GM12878 (cell line): ENCODE measurements at regions not wholly inside any gene's neighbourhood (a gene's known extent, or its start where the extent isn't known, plus 50 kb on each side); places are given as distances from the start of the nearest gene placed in this dataset.
"Not testable (repeated sequence)": the region's sequence is repeated elsewhere in the genome, so short reads cannot be mapped to it uniquely, and the experiment has no call there.

Source experiments
- ATAC-seq: fragments of 200-7000 bp; cut with Tn5 transposase; 3 replicates; pipeline ENCODE4 v1.9.1; 2020; ENCODE audit warnings: mild to moderate bottlenecking, moderate library complexity
- BruUV-seq: library from RNA; stranded (reverse); fragments of 400-500 nt; replicated peaks from 2 replicates; lab custom pipeline; 2021; lab: Mats Ljungman, UMichigan
- CTCF ChIA-PET: fragments of 300-600 bp; sonication (Branson Sonifier 250); formaldehyde crosslinking; extraction: SDS; loops from one replicate; lab custom pipeline; 2021; ENCODE audit warnings: inconsistent platforms; lab: Yijun Ruan, JAX
- POLR2A ChIA-PET: fragments of 350-600 bp; formaldehyde crosslinking; extraction: SDS; loops from one replicate; lab custom pipeline; 2021; ENCODE audit warnings: inconsistent platforms; lab: Charles Lee
- RAD21 ChIA-PET: fragments of 300-600 bp; sonication (Branson Sonifier 250); formaldehyde crosslinking; loops from one replicate; lab custom pipeline; 2023; ENCODE audit warnings: antibody characterized with exemption; ENCODE audit not compliant: unreplicated experiment; lab: Charles Lee
- SMC1A ChIA-PET: fragments of 300-600 bp; sonication (Branson Sonifier 250); formaldehyde crosslinking; loops from one replicate; lab custom pipeline; 2023; ENCODE audit not compliant: unreplicated experiment, uncharacterized antibody; lab: Charles Lee
- DNase-seq: peaks from one replicate; pipeline ENCODE4 v3.0.0-alpha.2; 2011; ENCODE audit warnings: low read depth, low spot score
- FAIRE-seq: peaks from 3 replicates; lab custom pipeline; 2011; peaks lifted over from hg19 to GRCh38; lab: Jason Lieb, UNC
- H2AFZ ChIP-seq: 2 replicates; pipeline ENCODE4 v1.6.0; 2011; ENCODE audit warnings: low read depth, low read length, control low read depth; ENCODE audit not compliant: control insufficient read depth
- H3K27ac ChIP-seq: 2 replicates; pipeline ENCODE4 v1.5.1; 2011; ENCODE audit warnings: control low read depth; ENCODE audit not compliant: control insufficient read depth, insufficient read depth
- H3K27me3 ChIP-seq, 2 experiments: replicated peaks in 1 of 2; 2 replicates each; pipeline versions ENCODE4 v1.6.0 to v1.6.1; 2011; ENCODE audit warnings: low read length in 1 of 2; ENCODE audit not compliant: control insufficient read depth in 2 of 2, insufficient read depth in 2 of 2
- H3K36me3 ChIP-seq, 2 experiments: 2 replicates each; pipeline ENCODE4 v1.5.1; 2011; ENCODE audit warnings: low read length in 1 of 2; ENCODE audit not compliant: control insufficient read depth in 2 of 2, insufficient read depth in 2 of 2
- H3K4me1 ChIP-seq: 2 replicates; pipeline ENCODE4 v1.6.1; 2011; ENCODE audit warnings: mild to moderate bottlenecking, low read length, moderate library complexity, mixed read lengths; ENCODE audit not compliant: control insufficient read depth, insufficient read depth
- H3K4me2 ChIP-seq: 2 replicates; pipeline ENCODE4 v1.6.0; 2011; ENCODE audit warnings: control low read depth; ENCODE audit not compliant: control insufficient read depth, insufficient read depth
- H3K4me3 ChIP-seq: fragments of 200-600 bp; sonication (generic); 2 replicates; pipeline ENCODE4 v1.5.1; 2016
- H3K79me2 ChIP-seq: 2 replicates; pipeline ENCODE4 v1.6.0; 2011; ENCODE audit warnings: low read length; ENCODE audit not compliant: control insufficient read depth, insufficient read depth
- H3K9ac ChIP-seq: 2 replicates; pipeline ENCODE4 v1.8.0; 2011; ENCODE audit warnings: low read length, control low read depth, mixed read lengths; ENCODE audit not compliant: control insufficient read depth, insufficient read depth
- H3K9me3 ChIP-seq: replicated peaks from 3 replicates; pipeline ENCODE4 v1.5.1; 2011; ENCODE audit warnings: mild to moderate bottlenecking, low read length; ENCODE audit not compliant: control insufficient read depth, insufficient read depth
- H4K20me1 ChIP-seq: 2 replicates; pipeline ENCODE4 v1.6.0; 2011; ENCODE audit not compliant: control insufficient read depth, insufficient read depth
- CREB1 ChIP-seq: IDR thresholded peaks from 2 replicates; pipeline ENCODE4 v1.6.1; 2012; ENCODE audit warnings: low read depth, mild to moderate bottlenecking, inconsistent platforms
- MYC ChIP-seq: IDR thresholded peaks from 2 replicates; pipeline ENCODE4 v1.6.1; 2011; ENCODE audit warnings: mild to moderate bottlenecking, low read length, moderate library complexity, inconsistent platforms; ENCODE audit not compliant: insufficient read depth, insufficient replicate concordance, insufficient read length, severe bottlenecking
- PAX5 ChIP-seq: IDR thresholded peaks from 2 replicates; pipeline ENCODE4 v1.6.1; 2011; ENCODE audit warnings: low read depth, low read length, borderline replicate concordance
- TARDBP ChIP-seq: IDR thresholded peaks from 2 replicates; pipeline ENCODE4 v1.6.1; 2016; ENCODE audit warnings: borderline replicate concordance
- YBX1 ChIP-seq: fragments of 450-650 bp; IDR thresholded peaks from 2 replicates; pipeline ENCODE4 v1.6.1; 2016; ENCODE audit warnings: antibody characterized with exemption
- ZNF384 ChIP-seq: IDR thresholded peaks from 2 replicates; pipeline ENCODE4 v1.6.1; 2012; ENCODE audit warnings: low read depth, mild to moderate bottlenecking, low read length, improper control_type of control experiment, borderline replicate concordance
- WGBS: methylation state at CpG from one replicate; pipeline ENCODE4 v1.1.6; 2016; ENCODE audit warnings: low lambda C conversion rate; ENCODE audit not compliant: insufficient replicate concordance, insufficient coverage; ENCODE audit errors: missing lambda C conversion rate; 5-methylcytosine and 5-hydroxymethylcytosine counted together
- in situ Hi-C: fragments of 300-500 bp; cut with MboI; formaldehyde crosslinking; loops from 9 replicates; pipeline ENCODE4 v1.14.3; 2018; ENCODE audit warnings: mixed read lengths
- intact Hi-C: fragments of 100-400 bp; cut with micrococcal nuclease; formaldehyde crosslinking; loops from one replicate; pipeline ENCODE4 v1.14.2; 2022; ENCODE audit not compliant: unreplicated experiment
- TF ChIP-seq, protein P1 (sequence below): fragments of 450-650 bp; formaldehyde crosslinking; IDR thresholded peaks from 2 replicates; pipeline ENCODE4 v1.4.0; 2022; ENCODE audit warnings: mild to moderate bottlenecking, moderate library complexity
- TF ChIP-seq, protein P2 (sequence below): fragments of 450-650 bp; IDR thresholded peaks from 2 replicates; pipeline ENCODE4 v1.6.1; 2016; ENCODE audit warnings: mild to moderate bottlenecking, moderate library complexity, borderline replicate concordance

DNA sequence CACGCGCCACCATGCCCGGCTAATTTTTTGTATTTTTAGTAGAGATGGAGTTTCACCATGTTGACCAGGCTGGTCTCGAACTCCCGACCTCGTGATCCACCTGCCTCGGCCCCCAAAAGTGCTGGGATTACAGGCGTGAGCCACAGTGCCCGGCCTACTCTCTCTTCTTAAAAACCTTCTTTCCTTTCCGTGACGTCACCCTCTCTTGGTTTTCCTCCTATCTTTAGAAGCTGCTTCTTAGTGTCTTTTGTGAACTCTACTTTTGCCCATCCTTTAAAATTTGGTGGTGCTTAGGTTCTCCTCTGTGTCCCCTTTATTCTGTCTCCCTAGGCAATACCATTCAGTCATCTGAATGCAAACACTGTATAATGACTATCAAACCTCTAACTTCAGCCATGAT, 311.2 kb upstream of the KITLG start:
- H3K4me3 ChIP-seq, RAD21 ChIA-PET, H2AFZ ChIP-seq, H3K79me2 ChIP-seq, H3K4me1 ChIP-seq, POLR2A ChIA-PET, H3K4me2 ChIP-seq, H3K27ac ChIP-seq, ATAC-seq, in situ Hi-C loops, CTCF ChIA-PET, H3K36me3 ChIP-seq, intact Hi-C loops, H3K27me3 ChIP-seq, FAIRE-seq, DNase-seq, H3K9ac ChIP-seq, BruUV-seq, H4K20me1 ChIP-seq, H3K9me3 ChIP-seq: not testable (repeated sequence)
- WGBS, result 73% methylated on average over 11 of the region's 11 CpGs
- SMC1A ChIA-PET, result interaction anchor here (0.7 to 1.5 kb wide), 2 partner anchors 27 to 527 kb away, joined by 3 to 4 read pairs; no protein-coding TSS in a partner anchor

DNA sequence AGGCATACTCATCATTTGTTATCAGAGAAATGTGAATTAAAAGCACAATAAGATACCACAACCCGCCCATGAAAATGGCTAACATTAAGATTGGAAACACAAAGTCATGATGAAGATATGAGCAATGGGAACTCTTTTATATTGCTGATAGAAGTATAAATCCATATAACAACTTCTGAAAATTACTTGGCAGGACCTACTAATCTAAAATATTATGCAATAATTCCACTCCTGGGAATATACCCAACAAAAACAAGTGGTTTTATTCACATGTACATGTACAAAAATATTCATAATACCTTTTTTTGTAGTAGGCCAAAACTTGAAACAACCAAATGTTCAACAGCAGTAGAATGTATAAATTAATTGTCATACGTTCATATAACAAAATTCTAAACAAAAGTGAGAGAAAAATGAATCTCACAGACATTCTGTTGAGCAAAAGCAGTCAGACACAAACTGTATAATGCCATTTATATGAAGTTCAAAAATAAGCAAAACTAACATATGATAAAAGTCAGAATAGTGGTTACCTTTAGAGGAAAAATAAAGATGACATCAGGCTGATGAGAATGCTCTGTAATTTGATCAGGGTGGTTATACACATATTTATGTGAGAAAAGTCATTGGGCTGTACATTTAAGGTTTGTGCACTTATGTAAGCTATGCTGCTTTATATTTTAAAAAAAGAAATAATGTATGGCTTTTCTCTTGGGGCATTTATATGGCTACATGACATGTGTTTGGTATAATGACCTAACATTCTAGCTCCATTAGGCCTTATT, 309.2 kb upstream of the KITLG start:
- Histone ChIP-seq H3K27me3 (no peaks in the 10 kb centered on the region), H3K79me2 (no peaks in the 10 kb centered on the region), H3K9me3 (no peaks in the 10 kb centered on the region), H3K4me2 (no peak overlapping the region), H3K9ac (no peak overlapping the region), H3K36me3 (no peaks in the 10 kb centered on the region), H4K20me1 (no peaks in the 10 kb centered on the region), H2AFZ (no peak overlapping the region), H3K27ac (no peak overlapping the region), H3K4me3 (no peak overlapping the region), H3K4me1 (no peaks in the 10 kb centered on the region)
- CTCF ChIA-PET, result no interaction called here
- POLR2A ChIA-PET, result no interaction called here
- intact Hi-C loops, result loop anchor here (2.0 kb wide), 1 partner anchor 19 kb away; no protein-coding TSS in a partner anchor
- DNase-seq (no peak), ATAC-seq (no peak), FAIRE-seq (no peak)
- in situ Hi-C loops, result no loop called here
- BruUV-seq, result no TSS peak
- 20% methylated on average over 2 of the region's 2 CpGs for WGBS
- RAD21 ChIA-PET, result no interaction called here
- SMC1A ChIA-PET, result interaction anchor here (1.3 to 1.5 kb wide), 3 partner anchors 14 to 25 kb away, joined by 3 to 4 read pairs (median 4); no protein-coding TSS in a partner anchor
- TF ChIP-seq, protein P1, sequence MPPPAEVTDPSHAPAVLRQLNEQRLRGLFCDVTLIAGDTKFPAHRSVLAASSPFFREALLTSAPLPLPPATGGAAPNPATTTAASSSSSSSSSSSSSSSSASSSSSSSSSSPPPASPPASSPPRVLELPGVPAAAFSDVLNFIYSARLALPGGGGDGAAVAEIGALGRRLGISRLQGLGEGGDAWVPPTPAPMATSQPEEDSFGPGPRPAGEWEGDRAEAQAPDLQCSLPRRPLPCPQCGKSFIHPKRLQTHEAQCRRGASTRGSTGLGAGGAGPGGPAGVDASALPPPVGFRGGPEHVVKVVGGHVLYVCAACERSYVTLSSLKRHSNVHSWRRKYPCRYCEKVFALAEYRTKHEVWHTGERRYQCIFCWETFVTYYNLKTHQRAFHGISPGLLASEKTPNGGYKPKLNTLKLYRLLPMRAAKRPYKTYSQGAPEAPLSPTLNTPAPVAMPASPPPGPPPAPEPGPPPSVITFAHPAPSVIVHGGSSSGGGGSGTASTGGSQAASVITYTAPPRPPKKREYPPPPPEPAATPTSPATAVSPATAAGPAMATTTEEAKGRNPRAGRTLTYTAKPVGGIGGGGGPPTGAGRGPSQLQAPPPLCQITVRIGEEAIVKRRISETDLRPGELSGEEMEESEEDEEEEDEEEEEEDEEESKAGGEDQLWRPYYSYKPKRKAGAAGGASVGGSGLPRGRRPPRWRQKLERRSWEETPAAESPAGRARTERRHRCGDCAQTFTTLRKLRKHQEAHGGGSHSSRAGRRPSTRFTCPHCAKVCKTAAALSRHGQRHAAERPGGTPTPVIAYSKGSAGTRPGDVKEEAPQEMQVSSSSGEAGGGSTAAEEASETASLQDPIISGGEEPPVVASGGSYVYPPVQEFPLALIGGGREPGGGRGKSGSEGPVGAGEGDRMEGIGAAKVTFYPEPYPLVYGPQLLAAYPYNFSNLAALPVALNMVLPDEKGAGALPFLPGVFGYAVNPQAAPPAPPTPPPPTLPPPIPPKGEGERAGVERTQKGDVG (CRISPR knock-in tag), result no peak
- no peak for TF ChIP-seq TARDBP
- TF ChIP-seq, protein P2, sequence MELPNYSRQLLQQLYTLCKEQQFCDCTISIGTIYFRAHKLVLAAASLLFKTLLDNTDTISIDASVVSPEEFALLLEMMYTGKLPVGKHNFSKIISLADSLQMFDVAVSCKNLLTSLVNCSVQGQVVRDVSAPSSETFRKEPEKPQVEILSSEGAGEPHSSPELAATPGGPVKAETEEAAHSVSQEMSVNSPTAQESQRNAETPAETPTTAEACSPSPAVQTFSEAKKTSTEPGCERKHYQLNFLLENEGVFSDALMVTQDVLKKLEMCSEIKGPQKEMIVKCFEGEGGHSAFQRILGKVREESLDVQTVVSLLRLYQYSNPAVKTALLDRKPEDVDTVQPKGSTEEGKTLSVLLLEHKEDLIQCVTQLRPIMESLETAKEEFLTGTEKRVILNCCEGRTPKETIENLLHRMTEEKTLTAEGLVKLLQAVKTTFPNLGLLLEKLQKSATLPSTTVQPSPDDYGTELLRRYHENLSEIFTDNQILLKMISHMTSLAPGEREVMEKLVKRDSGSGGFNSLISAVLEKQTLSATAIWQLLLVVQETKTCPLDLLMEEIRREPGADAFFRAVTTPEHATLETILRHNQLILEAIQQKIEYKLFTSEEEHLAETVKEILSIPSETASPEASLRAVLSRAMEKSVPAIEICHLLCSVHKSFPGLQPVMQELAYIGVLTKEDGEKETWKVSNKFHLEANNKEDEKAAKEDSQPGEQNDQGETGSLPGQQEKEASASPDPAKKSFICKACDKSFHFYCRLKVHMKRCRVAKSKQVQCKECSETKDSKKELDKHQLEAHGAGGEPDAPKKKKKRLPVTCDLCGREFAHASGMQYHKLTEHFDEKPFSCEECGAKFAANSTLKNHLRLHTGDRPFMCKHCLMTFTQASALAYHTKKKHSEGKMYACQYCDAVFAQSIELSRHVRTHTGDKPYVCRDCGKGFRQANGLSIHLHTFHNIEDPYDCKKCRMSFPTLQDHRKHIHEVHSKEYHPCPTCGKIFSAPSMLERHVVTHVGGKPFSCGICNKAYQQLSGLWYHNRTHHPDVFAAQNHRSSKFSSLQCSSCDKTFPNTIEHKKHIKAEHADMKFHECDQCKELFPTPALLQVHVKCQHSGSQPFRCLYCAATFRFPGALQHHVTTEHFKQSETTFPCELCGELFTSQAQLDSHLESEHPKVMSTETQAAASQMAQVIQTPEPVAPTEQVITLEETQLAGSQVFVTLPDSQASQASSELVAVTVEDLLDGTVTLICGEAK, result no peak
- no peak for TF ChIP-seq YBX1
- no peak for TF ChIP-seq ZNF384
- TF ChIP-seq PAX5, result no peak
- TF ChIP-seq CREB1, result no peak
- no peak for TF ChIP-seq MYC
